ENCODE measurements at regions not wholly inside any gene's neighbourhood (a gene's known extent, or its start where the extent isn't known, plus 50 kb on each side); places are given as distances from the start of the nearest gene placed in this dataset.

DNA sequence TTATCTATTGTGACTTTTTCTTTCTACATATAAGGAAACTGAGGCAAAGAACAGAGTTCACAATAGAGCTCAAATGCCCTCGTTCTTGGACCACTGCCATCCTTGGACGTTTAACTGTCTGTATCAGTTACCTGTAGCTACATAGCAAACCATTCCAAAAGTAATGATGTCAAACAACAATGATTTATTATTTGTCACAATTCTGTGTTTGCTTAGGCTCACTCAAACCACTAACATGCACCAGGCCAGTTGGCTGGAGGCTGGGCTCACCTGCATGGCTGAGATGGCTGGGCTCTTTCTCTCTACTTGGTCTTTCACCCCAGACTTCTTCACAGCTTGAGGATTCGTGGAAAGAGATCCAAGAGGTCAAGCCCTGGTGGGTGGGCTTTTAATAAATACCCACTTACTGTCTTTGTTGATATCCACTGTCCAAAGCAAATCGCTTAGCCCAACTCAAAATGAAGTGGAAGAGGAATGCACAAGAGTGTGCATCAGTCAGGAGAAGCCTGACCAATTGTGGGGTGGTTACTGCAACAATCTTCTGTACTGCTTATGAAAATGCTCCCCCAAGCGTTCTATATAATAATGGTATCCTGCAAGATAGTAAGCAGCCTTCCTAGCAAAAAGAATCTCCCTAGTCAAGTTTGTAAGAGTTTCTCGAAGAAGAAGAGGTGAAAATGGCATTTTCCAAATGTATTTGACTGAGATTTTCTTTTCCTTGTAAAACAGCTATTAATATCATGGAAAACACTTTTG, 163.5 kb upstream of the NT5C1B start:
- TF ChIP-seq CTCF (IDR thresholded peaks at IDR 0.05; ENCODE audit: insufficient read depth, low read depth, low read length, missing control alignments), result no peak

GRCh38 chr2:18752022-18752493, 162.7 kb upstream of the NT5C1B start:
- no peak for TF ChIP-seq CTCF (IDR thresholded peaks at IDR 0.05; ENCODE audit: insufficient read depth, low read depth, low read length, missing control alignments)
- no peak overlapping the region for H3K4me3 ChIP-seq (ENCODE audit: low read length)
- no peak for DNase-seq (ENCODE audit: low read depth)

More for the DNA sequence above, 163.5 kb upstream of the NT5C1B start:
- H3K4me3 ChIP-seq (ENCODE audit: low read length), result no peak overlapping the region
- peak; percentile 7 for DNase-seq (ENCODE audit: low read depth)

GRCh38 chr2:18750672-18751554, 161.5 kb upstream of the NT5C1B start:
- no peak overlapping the region for H3K4me3 ChIP-seq (ENCODE audit: low read length)
- no peak for TF ChIP-seq CTCF (IDR thresholded peaks at IDR 0.05; ENCODE audit: insufficient read depth, low read depth, low read length, missing control alignments)
- peak; percentile 25 for DNase-seq (ENCODE audit: low read depth)

DNA sequence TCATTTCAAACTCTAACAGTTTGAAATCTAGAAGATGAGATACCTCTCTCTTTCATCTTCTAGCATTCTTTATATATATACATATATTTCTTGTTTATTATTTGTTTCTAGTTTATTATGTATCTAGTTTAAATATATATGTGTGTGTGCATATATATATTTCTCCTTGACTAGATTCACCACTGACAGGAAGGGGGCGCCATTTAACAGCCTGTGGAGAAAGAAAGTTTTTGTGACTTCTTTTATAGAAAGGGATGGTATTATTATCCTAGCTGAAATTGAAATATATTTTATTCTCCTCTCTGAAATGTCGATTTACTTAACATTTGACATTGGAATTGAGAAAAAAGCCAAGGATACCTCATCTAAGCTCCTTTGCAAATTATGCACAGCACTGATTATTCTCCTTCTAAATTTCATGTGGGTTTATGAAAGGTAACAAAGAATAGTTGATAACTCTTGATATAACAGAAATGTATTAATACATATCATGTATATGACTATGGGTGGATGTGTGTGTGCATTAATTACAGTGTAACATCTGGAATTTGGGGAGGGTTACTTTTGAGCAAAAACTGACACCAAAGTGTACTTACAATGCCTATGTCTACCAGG, 160.7 kb upstream of the NT5C1B start:
- DNase-seq (ENCODE audit: low read depth), result peak; percentile 66
- TF ChIP-seq CTCF (IDR thresholded peaks at IDR 0.05; ENCODE audit: insufficient read depth, low read depth, low read length, missing control alignments), result peak; percentile 81
- H3K4me3 ChIP-seq (ENCODE audit: low read length), result no peak overlapping the region

DNA sequence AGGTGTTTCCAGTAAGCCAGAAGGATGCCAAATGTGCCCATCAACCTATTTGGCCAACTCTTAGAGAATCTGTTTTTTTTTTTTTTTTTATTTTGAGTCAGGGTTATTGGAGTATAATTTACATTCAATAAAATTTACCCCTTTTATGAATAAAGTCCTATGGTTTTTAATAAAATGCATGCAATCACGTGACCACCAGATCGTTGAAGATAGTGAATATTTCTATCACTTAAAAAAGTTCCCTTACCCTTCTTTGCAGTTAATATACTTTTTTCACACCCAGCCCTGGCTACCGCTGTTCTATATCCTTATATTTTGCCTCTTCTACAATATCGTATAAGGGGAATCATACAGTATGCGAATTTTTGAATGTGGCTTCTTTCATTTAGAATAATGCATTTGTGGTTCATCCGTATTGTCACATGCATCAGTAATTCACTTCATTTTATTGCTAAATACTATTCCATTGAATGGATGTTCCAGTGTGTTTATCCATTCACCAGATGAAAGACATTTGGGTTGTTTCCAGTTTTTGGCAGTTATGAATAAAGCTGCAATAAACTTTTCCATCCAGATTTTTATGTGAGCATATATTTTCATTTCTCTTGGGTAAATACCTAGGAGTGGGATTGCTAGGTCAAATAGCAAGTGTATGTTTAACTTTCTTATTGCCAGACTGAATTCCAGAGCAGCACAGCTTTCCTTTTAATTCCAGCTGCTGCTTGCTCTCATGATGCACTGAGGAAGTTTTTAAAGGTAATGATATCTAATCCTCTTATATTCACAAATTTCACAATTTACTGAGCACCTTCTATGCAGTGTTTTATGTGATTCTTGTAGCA, 156.3 kb upstream of the NT5C1B start:
- no peak overlapping the region for H3K4me3 ChIP-seq (ENCODE audit: low read length)
- TF ChIP-seq CTCF (IDR thresholded peaks at IDR 0.05; ENCODE audit: insufficient read depth, low read depth, low read length, missing control alignments), result no peak
- DNase-seq (ENCODE audit: low read depth), result no peak
